GM19372 (cell line): ENCODE measurements at regions not wholly inside any gene's neighbourhood (a gene's known extent, or its start where the extent isn't known, plus 50 kb on each side); places are given as distances from the start of the nearest gene placed in this dataset.
"Not testable (repeated sequence)": the region's sequence is repeated elsewhere in the genome, so short reads cannot be mapped to it uniquely, and the experiment has no call there.

Experiments
- ATAC-seq: cut with Tn5 transposase; IDR thresholded peaks from one replicate; pipeline ENCODE4 v1.9.1; 2021; ENCODE audit warnings: mild to moderate bottlenecking, low read depth, moderate library complexity; ENCODE audit not compliant: unreplicated experiment

GRCh38 chr13:55992145-55992544 is 1148.6 kb upstream of the PRR20A start:
- no peak for ATAC-seq

GRCh38 chr13:55999709-56000108 is 1141.0 kb upstream of the PRR20A start:
- ATAC-seq = no peak

GRCh38 chr13:56009418-56009817 is 1131.3 kb upstream of the PRR20A start:
- no peak for ATAC-seq

GRCh38 chr13:56012644-56013043 is 1128.1 kb upstream of the PRR20A start:
- no peak for ATAC-seq

GRCh38 chr13:56015919-56016318 is 1124.8 kb upstream of the PRR20A start:
- ATAC-seq = no peak

- no peak for ATAC-seq
These were observed 1121.1 kb upstream of the PRR20A start for GRCh38 chr13:56019606-56020005.

- ATAC-seq = no peak
These were observed 1120.3 kb upstream of the PRR20A start for GRCh38 chr13:56020425-56020824.

GRCh38 chr13:56039992-56040391 is 1100.7 kb upstream of the PRR20A start:
- no peak for ATAC-seq

- ATAC-seq = no peak
These were observed 1074.4 kb upstream of the PRR20A start for GRCh38 chr13:56066321-56066720.

- no peak for ATAC-seq
These were observed 1038.1 kb upstream of the PRR20A start for GRCh38 chr13:56102641-56103040.

- ATAC-seq = no peak
These were observed 1030.0 kb upstream of the PRR20A start for GRCh38 chr13:56110751-56111150.

- no peak for ATAC-seq
These were observed 1006.2 kb upstream of the PRR20A start for GRCh38 chr13:56134524-56134923.

- ATAC-seq = no peak
These were observed 973.9 kb upstream of the PRR20A start for GRCh38 chr13:56166864-56167263.

GRCh38 chr13:56168581-56168980 is 972.1 kb upstream of the PRR20A start:
- ATAC-seq = no peak

- no peak for ATAC-seq
These were observed 967.4 kb upstream of the PRR20A start for GRCh38 chr13:56173346-56173745.

- no peak for ATAC-seq
These were observed 958.1 kb upstream of the PRR20A start for GRCh38 chr13:56182598-56182997.

GRCh38 chr13:56187331-56187730 is 953.4 kb upstream of the PRR20A start:
- no peak for ATAC-seq

GRCh38 chr13:56188582-56188981 is 952.1 kb upstream of the PRR20A start:
- ATAC-seq = not testable (repeated sequence)

- no peak for ATAC-seq
These were observed 951.3 kb upstream of the PRR20A start for GRCh38 chr13:56189439-56189838.

GRCh38 chr13:56189978-56190377 is 950.7 kb upstream of the PRR20A start:
- ATAC-seq = no peak

- ATAC-seq = no peak
These were observed 942.4 kb upstream of the PRR20A start for GRCh38 chr13:56198350-56198749.

- ATAC-seq = no peak
These were observed 938.9 kb upstream of the PRR20A start for GRCh38 chr13:56201834-56202233.

- ATAC-seq = no peak
These were observed 924.5 kb upstream of the PRR20A start for GRCh38 chr13:56216221-56216620.
